ENCODE measurements at regions not wholly inside any gene's neighbourhood (a gene's known extent, or its start where the extent isn't known, plus 50 kb on each side); places are given as distances from the start of the nearest gene placed in this dataset.

DNA sequence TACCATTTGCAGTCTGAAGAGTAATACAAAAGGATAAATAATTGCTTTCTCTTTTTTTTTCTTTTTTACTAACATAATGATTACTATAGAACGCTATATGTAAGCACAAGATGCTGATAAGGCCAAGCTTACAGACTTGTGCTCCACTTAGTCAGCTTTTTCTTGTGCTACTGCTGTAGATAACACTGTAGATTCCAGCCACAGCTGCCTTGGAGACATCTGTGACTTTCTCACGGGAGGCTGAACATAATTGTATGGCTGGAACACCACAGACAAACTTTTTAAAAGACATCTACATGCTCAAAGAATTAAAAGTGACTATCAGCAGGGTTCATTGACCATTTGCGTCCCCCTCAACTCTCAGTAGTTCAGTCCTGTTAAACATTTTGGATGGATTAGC lies 381.7 kb upstream of the AMOT start:
- no peak for DNase-seq
- no peaks in the 10 kb centered on the region for H3K27me3 ChIP-seq
- H3K4me1 ChIP-seq = no peaks in the 10 kb centered on the region
- intact Hi-C loops (cut with DNase I; ENCODE audit: low total_unique reads) = no loop called here
- no peak overlapping the region for H3K4me3 ChIP-seq
- H3K27ac ChIP-seq = no peak overlapping the region
- TF ChIP-seq, protein P1, sequence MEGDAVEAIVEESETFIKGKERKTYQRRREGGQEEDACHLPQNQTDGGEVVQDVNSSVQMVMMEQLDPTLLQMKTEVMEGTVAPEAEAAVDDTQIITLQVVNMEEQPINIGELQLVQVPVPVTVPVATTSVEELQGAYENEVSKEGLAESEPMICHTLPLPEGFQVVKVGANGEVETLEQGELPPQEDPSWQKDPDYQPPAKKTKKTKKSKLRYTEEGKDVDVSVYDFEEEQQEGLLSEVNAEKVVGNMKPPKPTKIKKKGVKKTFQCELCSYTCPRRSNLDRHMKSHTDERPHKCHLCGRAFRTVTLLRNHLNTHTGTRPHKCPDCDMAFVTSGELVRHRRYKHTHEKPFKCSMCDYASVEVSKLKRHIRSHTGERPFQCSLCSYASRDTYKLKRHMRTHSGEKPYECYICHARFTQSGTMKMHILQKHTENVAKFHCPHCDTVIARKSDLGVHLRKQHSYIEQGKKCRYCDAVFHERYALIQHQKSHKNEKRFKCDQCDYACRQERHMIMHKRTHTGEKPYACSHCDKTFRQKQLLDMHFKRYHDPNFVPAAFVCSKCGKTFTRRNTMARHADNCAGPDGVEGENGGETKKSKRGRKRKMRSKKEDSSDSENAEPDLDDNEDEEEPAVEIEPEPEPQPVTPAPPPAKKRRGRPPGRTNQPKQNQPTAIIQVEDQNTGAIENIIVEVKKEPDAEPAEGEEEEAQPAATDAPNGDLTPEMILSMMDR (IDR thresholded peaks at IDR 0.05) = no peak
- TF ChIP-seq EP300 (IDR thresholded peaks at IDR 0.05; ENCODE audit: low read depth) = no peak
- no peak for TF ChIP-seq POLR2A (IDR thresholded peaks at IDR 0.05)
- TF ChIP-seq POLR2AphosphoS5 (IDR thresholded peaks at IDR 0.05) = no peak
- H3K36me3 ChIP-seq = no peaks in the 10 kb centered on the region
- in situ Hi-C loops (cut with MboI; ENCODE audit: low pct_ligation_motif_present in 1 of 4, low pct_unique_long_range_greater_than_20kb in 1 of 4, low sequenced_read_pairs in 3 of 4) = no loop called here
- no peaks in the 10 kb centered on the region for H3K9me3 ChIP-seq
- WGBS, 2 donors (ENCODE audit: low coverage in 1 of 2) = 57 to 90% methylated on average over 2 to 3 of the region's 3 CpGs

DNA sequence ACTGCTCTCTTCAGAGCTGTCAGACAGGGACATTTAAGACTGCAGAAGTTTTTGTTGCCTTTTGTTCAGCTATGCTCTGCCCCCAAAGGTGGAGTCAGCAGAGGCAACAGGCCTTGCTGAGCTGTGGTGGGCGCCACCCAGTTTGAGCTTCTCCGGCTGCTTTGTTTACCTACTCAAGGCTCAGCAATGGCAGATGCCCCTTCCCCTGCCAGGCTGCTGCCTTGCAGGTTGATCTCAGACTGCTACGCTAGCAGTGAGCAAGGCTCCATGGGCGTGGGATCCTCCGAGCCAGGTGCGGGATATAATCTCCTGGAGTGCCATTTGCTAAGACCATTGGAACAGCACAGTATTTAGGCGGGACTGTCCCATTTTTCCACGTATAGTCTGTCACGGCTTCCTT lies 371.4 kb upstream of the AMOT start:
- Histone ChIP-seq H3K4me1 (no peaks in the 10 kb centered on the region), H3K27me3 (no peaks in the 10 kb centered on the region), H3K4me3 (no peak overlapping the region), H3K9me3 (no peaks in the 10 kb centered on the region), H3K27ac (no peak overlapping the region), H3K36me3 (no peaks in the 10 kb centered on the region)
- in situ Hi-C loops (cut with MboI; ENCODE audit: low pct_ligation_motif_present in 1 of 4, low pct_unique_long_range_greater_than_20kb in 1 of 4, low sequenced_read_pairs in 3 of 4) = no loop called here
- intact Hi-C loops (cut with DNase I; ENCODE audit: low total_unique reads) = no loop called here
- 83% methylated on average over 8 of the region's 9 CpGs; no CpG with 5 or more reads in 1 of the 2 donors for WGBS, 2 donors (ENCODE audit: low coverage in 1 of 2)
- no peak for DNase-seq
- TF ChIP-seq POLR2A (IDR thresholded peaks at IDR 0.05) = no peak

DNA sequence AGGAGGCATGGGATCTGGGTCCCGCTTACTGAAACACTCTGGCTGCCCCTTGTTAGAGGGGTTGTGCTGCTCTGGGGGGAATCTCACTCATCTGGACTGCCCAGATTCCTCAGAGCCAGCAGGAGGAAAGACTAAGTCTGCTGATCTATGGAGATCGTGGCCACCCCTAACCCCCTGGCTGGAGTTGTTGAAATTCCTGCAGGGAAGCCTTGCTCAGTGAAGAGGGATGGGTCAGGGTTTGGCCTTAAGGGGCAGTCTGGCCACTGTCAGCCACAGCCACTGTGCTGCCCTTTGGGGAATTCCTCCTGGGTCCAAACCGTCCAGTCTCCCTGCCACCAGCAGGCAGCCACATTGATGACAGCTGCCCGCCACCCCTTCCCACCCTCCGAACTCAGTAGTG lies 362.0 kb upstream of the AMOT start:
- 90% methylated on average over 5 of the region's 5 CpGs; no CpG with 5 or more reads in 1 of the 2 donors for WGBS, 2 donors (ENCODE audit: low coverage in 1 of 2)
- no peak for TF ChIP-seq POLR2A (IDR thresholded peaks at IDR 0.05)
- no peak for DNase-seq
- no peaks in the 10 kb centered on the region for H3K9me3 ChIP-seq
- no peaks in the 10 kb centered on the region for H3K27me3 ChIP-seq
- no peak overlapping the region for H3K4me3 ChIP-seq
- intact Hi-C loops (cut with DNase I; ENCODE audit: low total_unique reads) = no loop called here
- H3K36me3 ChIP-seq = no peaks in the 10 kb centered on the region
- no peak overlapping the region for H3K27ac ChIP-seq
- in situ Hi-C loops (cut with MboI; ENCODE audit: low pct_ligation_motif_present in 1 of 4, low pct_unique_long_range_greater_than_20kb in 1 of 4, low sequenced_read_pairs in 3 of 4) = no loop called here
- H3K4me1 ChIP-seq = no peaks in the 10 kb centered on the region

DNA sequence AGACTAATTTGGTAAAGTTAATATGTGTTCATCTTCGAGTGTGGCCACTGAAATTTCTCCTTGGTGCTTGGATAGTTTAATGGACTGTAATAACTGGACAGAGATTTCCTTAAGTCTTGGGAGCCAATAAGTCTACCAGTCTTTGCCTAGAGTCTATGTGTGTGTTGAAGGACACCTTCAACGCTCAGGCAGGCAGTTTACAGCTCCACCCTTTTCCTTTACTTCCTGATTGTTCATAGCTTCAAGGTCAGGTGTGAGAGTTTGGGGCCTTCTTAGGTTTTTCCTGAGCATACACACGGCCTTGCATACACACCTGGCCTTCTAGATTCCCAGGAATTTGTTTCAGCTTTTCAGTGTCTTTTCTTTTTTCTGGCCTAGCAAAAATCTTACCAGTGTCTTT lies 355.3 kb upstream of the AMOT start:
- H3K27me3 ChIP-seq = no peaks in the 10 kb centered on the region
- no peaks in the 10 kb centered on the region for H3K4me1 ChIP-seq
- no peak overlapping the region for H3K4me3 ChIP-seq
- TF ChIP-seq POLR2AphosphoS5 (IDR thresholded peaks at IDR 0.05) (no peak), EP300 (IDR thresholded peaks at IDR 0.05; ENCODE audit: low read depth) (no peak), POLR2A (IDR thresholded peaks at IDR 0.05) (no peak)
- TF ChIP-seq, protein P1 (IDR thresholded peaks at IDR 0.05) = no peak
- H3K27ac ChIP-seq = no peak overlapping the region
- DNase-seq = no peak
- intact Hi-C loops (cut with DNase I; ENCODE audit: low total_unique reads) (no loop called here), in situ Hi-C loops (cut with MboI; ENCODE audit: low pct_ligation_motif_present in 1 of 4, low pct_unique_long_range_greater_than_20kb in 1 of 4, low sequenced_read_pairs in 3 of 4) (no loop called here)
- 26 to 42% methylated on average over 3 of the region's 3 CpGs for WGBS, 2 donors (ENCODE audit: low coverage in 1 of 2)
- no peaks in the 10 kb centered on the region for H3K36me3 ChIP-seq
- H3K9me3 ChIP-seq = no peaks in the 10 kb centered on the region

DNA sequence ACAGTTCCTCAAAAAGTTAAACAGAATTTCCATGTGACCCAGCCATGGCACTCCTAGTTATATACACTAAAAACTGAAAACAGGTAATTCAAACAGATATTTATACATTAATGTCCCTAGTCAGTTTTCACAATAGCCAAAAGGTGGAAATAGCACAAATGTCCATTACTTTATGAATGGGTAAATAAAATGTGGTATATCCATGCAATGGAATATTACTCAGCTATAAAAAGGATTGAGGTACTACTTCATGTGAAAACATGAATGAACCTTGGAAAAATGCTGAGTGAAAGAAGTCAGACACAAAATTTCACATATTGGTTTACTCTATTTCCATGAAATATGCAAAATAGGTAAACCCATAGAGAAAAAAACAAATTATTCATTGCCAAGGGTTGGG lies 351.8 kb upstream of the AMOT start:
- no peak for TF ChIP-seq POLR2A (IDR thresholded peaks at IDR 0.05)
- TF ChIP-seq, protein P1 (IDR thresholded peaks at IDR 0.05) = no peak
- no peak for TF ChIP-seq POLR2AphosphoS5 (IDR thresholded peaks at IDR 0.05)
- TF ChIP-seq EP300 (IDR thresholded peaks at IDR 0.05; ENCODE audit: low read depth) = no peak
- Histone ChIP-seq H3K27ac (no peak overlapping the region), H3K9me3 (no peaks in the 10 kb centered on the region), H3K36me3 (no peaks in the 10 kb centered on the region), H3K4me3 (no peak overlapping the region), H3K4me1 (no peaks in the 10 kb centered on the region), H3K27me3 (no peaks in the 10 kb centered on the region)
- in situ Hi-C loops (cut with MboI; ENCODE audit: low pct_ligation_motif_present in 1 of 4, low pct_unique_long_range_greater_than_20kb in 1 of 4, low sequenced_read_pairs in 3 of 4) = no loop called here
- no peak for DNase-seq
- intact Hi-C loops (cut with DNase I; ENCODE audit: low total_unique reads) = no loop called here
